Activated CD8-positive, alpha-beta T cell treated with anti-CD3 and anti-CD28 coated beads for 36 hours (primary cell): ENCODE measurements at regions not wholly inside any gene's neighbourhood (a gene's known extent, or its start where the extent isn't known, plus 50 kb on each side); places are given as distances from the start of the nearest gene placed in this dataset.

Source experiments
- ATAC-seq: fragments of 200-7000 bp; cut with Tn5 transposase; one replicate; pipeline ENCODE4 v1.10.0; 2021; ENCODE audit warnings: mild to moderate bottlenecking, moderate library complexity
- CTCF ChIA-PET: fragments of 350-600 bp; sonication (Branson Sonifier 250); formaldehyde crosslinking; loops from one replicate; lab custom pipeline; 2021; ENCODE audit warnings: antibody characterized with exemption; lab: Charles Lee
- POLR2A ChIA-PET: fragments of 350-600 bp; sonication (Branson Sonifier 250); formaldehyde crosslinking; loops from one replicate; lab custom pipeline; 2021; ENCODE audit warnings: antibody characterized with exemption; lab: Charles Lee
- DNase-seq: peaks from one replicate; pipeline ENCODE4 v3.0.0-alpha.2; 2020
- H3K27ac Mint-ChIP-seq: one replicate; pipeline ENCODE4 v1.8.0; 2021; ENCODE audit warnings: mild to moderate bottlenecking, mixed read lengths
- H3K27me3 Mint-ChIP-seq: one replicate; pipeline ENCODE4 v1.8.0; 2021; ENCODE audit warnings: mixed read lengths
- H3K36me3 Mint-ChIP-seq: one replicate; pipeline ENCODE4 v1.8.0; 2021; ENCODE audit warnings: low read depth, mixed read lengths
- H3K4me1 Mint-ChIP-seq: one replicate; pipeline ENCODE4 v1.8.0; 2021; ENCODE audit warnings: low read depth, mixed read lengths
- H3K4me3 Mint-ChIP-seq: one replicate; pipeline ENCODE4 v1.8.0; 2021; ENCODE audit warnings: mild to moderate bottlenecking, moderate library complexity, mixed read lengths
- H3K9me3 Mint-ChIP-seq: one replicate; pipeline ENCODE4 v1.8.0; 2021; ENCODE audit warnings: mixed read lengths
- intact Hi-C: fragments of 100-400 bp; cut with micrococcal nuclease; formaldehyde crosslinking; loops from one replicate; pipeline ENCODE4 v1.10.0; 2022
- TF ChIP-seq, protein P1 (sequence below): fragments of 200-600 bp; IDR thresholded peaks from one replicate; pipeline ENCODE4 v1.8.0; 2022; ENCODE audit warnings: antibody characterized with exemption, mild to moderate bottlenecking

- Mint-ChIP-seq H3K4me3 (no peak overlapping the region), H3K4me1 (peaks cover 22% of the 10 kb centered on the region), H3K36me3 (no peaks in the 10 kb centered on the region), H3K27me3 (no peaks in the 10 kb centered on the region), H3K9me3 (no peaks in the 10 kb centered on the region), H3K27ac (no peak overlapping the region)
- CTCF ChIA-PET: no interaction called here
- DNase-seq (no peak), ATAC-seq (no peak)
- TF ChIP-seq, protein P1, sequence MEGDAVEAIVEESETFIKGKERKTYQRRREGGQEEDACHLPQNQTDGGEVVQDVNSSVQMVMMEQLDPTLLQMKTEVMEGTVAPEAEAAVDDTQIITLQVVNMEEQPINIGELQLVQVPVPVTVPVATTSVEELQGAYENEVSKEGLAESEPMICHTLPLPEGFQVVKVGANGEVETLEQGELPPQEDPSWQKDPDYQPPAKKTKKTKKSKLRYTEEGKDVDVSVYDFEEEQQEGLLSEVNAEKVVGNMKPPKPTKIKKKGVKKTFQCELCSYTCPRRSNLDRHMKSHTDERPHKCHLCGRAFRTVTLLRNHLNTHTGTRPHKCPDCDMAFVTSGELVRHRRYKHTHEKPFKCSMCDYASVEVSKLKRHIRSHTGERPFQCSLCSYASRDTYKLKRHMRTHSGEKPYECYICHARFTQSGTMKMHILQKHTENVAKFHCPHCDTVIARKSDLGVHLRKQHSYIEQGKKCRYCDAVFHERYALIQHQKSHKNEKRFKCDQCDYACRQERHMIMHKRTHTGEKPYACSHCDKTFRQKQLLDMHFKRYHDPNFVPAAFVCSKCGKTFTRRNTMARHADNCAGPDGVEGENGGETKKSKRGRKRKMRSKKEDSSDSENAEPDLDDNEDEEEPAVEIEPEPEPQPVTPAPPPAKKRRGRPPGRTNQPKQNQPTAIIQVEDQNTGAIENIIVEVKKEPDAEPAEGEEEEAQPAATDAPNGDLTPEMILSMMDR: no peak
- POLR2A ChIA-PET: no interaction called here
- intact Hi-C loops: no loop called here
Observed at GRCh38 chr5:68894673-68895072, 199.1 kb upstream of the SLC30A5 start.

DNA sequence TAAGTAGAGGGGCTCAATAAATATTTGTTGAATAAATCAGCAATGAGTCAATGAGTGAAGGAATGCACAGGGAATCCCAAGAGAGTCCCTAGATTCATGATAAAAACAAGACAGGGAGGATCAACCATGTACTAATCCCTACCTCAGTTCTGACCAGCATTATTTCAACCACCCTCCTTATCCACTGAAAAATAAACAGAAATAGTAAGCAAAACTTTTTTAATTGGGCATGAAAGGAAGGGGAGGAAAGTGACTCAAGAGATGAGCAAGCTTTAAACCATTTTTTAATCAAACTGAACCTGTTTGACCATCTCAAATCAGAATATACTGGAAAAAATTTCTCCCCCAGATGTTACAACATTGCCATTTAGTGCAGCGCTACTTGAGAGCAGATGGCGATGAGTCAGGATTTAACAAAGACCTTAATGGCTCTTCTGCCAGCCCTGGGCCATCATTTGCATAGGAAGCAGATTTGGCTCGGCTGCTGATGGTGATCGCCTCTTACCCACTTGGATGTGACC is 194.8 kb upstream of the SLC30A5 start:
- H3K27me3 Mint-ChIP-seq: no peaks in the 10 kb centered on the region
- POLR2A ChIA-PET: no interaction called here
- intact Hi-C loops: no loop called here
- H3K27ac Mint-ChIP-seq: no peak overlapping the region
- TF ChIP-seq, protein P1: no peak
- H3K4me1 Mint-ChIP-seq: peaks cover 9% of the 10 kb centered on the region
- H3K4me3 Mint-ChIP-seq: no peak overlapping the region
- DNase-seq (no peak), ATAC-seq (no peak)
- no peaks in the 10 kb centered on the region for H3K9me3 Mint-ChIP-seq
- CTCF ChIA-PET: no interaction called here
- H3K36me3 Mint-ChIP-seq: no peaks in the 10 kb centered on the region

DNA sequence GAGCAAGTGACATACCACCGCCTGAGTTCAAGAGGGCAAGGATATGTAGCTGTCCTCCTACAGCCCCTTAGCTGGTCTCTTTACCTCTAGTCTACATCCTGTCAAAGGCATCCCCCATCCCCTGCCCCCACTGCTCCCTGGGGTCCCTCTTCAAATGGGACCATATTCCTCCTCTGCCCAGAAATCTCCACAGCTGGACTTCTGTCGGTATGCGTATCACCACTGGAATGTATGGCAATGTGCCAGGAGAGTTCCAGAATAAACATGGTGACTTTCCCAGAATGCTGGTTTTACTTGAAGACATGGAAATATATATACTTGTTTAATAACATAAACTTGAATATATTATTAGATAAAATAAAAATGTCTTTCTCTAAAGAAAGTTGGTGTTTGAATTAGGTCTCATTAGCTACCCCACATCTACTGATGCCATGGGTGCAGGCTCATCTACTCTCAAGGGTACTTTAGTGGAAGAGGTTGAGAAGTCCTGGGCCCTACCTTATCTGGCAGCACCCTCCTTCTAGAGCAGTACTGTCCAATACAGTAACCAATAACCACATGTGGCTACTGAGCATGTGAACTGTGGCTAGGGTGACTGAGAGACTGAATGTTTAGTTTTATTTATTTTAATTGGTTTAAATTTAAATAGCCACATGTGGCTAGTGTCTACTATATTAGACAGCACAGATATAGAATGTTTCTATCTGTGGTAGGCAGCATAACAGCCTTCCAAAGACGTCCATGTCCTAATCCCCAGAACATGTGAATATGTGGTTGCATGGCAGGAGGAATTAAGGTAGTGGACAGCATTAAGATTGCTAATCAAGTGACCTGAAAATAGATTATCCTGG is 181.7 kb upstream of the SLC30A5 start:
- H3K4me1 Mint-ChIP-seq: peaks cover 2% of the 10 kb centered on the region
- no peaks in the 10 kb centered on the region for H3K27me3 Mint-ChIP-seq
- no peak overlapping the region for H3K27ac Mint-ChIP-seq
- no peaks in the 10 kb centered on the region for H3K36me3 Mint-ChIP-seq
- ATAC-seq: no peak
- intact Hi-C loops: no loop called here
- CTCF ChIA-PET: no interaction called here
- TF ChIP-seq, protein P1: no peak
- H3K9me3 Mint-ChIP-seq: no peaks in the 10 kb centered on the region
- DNase-seq: no peak
- H3K4me3 Mint-ChIP-seq: no peak overlapping the region
- POLR2A ChIA-PET: no interaction called here

GRCh38 chr5:68915079-68915478 is 178.7 kb upstream of the SLC30A5 start:
- ChIA-PET POLR2A (no interaction called here), CTCF (no interaction called here)
- Mint-ChIP-seq H3K27ac (no peak overlapping the region), H3K27me3 (no peaks in the 10 kb centered on the region), H3K9me3 (no peaks in the 10 kb centered on the region), H3K4me1 (peaks cover 2% of the 10 kb centered on the region), H3K4me3 (no peak overlapping the region), H3K36me3 (no peaks in the 10 kb centered on the region)
- intact Hi-C loops: no loop called here
- ATAC-seq (no peak), DNase-seq (no peak)
- TF ChIP-seq, protein P1: no peak

GRCh38 chr5:68918306-68918705 is 175.5 kb upstream of the SLC30A5 start:
- ATAC-seq: no peak
- ChIA-PET POLR2A (no interaction called here), CTCF (no interaction called here)
- intact Hi-C loops: no loop called here
- Mint-ChIP-seq H3K27me3 (no peaks in the 10 kb centered on the region), H3K4me3 (no peak overlapping the region), H3K4me1 (peaks cover 2% of the 10 kb centered on the region), H3K36me3 (no peaks in the 10 kb centered on the region), H3K9me3 (no peaks in the 10 kb centered on the region), H3K27ac (no peak overlapping the region)
- TF ChIP-seq, protein P1: no peak
- DNase-seq: no peak
